ENCODE measurements at regions not wholly inside any gene's neighbourhood (a gene's known extent, or its start where the extent isn't known, plus 50 kb on each side); places are given as distances from the start of the nearest gene placed in this dataset.
A peak's percentile ranks its signal among the peaks of the same experiment; 100 is the strongest.
"Not testable (repeated sequence)": the region's sequence is repeated elsewhere in the genome, so short reads cannot be mapped to it uniquely, and the experiment has no call there.

- H3K9me3 Mint-ChIP-seq; H3K4me3 Mint-ChIP-seq; H3K4me1 Mint-ChIP-seq; H3K27ac Mint-ChIP-seq; H3K27me3 Mint-ChIP-seq (ENCODE audit: low read depth); H3K36me3 Mint-ChIP-seq (ENCODE audit: low read depth): not testable (repeated sequence)
- TF ChIP-seq, protein P1, sequence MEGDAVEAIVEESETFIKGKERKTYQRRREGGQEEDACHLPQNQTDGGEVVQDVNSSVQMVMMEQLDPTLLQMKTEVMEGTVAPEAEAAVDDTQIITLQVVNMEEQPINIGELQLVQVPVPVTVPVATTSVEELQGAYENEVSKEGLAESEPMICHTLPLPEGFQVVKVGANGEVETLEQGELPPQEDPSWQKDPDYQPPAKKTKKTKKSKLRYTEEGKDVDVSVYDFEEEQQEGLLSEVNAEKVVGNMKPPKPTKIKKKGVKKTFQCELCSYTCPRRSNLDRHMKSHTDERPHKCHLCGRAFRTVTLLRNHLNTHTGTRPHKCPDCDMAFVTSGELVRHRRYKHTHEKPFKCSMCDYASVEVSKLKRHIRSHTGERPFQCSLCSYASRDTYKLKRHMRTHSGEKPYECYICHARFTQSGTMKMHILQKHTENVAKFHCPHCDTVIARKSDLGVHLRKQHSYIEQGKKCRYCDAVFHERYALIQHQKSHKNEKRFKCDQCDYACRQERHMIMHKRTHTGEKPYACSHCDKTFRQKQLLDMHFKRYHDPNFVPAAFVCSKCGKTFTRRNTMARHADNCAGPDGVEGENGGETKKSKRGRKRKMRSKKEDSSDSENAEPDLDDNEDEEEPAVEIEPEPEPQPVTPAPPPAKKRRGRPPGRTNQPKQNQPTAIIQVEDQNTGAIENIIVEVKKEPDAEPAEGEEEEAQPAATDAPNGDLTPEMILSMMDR (IDR thresholded peaks at IDR 0.05; ENCODE audit: unreplicated experiment in 3 of 3) = peak in 2 of 3 experiments; percentile 13 to 40
Observed at GRCh38 chr15:30801140-30801895, 102.4 kb upstream of the FAN1 start.

- not testable (repeated sequence) for H3K4me3 Mint-ChIP-seq; H3K36me3 Mint-ChIP-seq (ENCODE audit: low read depth); H3K27me3 Mint-ChIP-seq (ENCODE audit: low read depth); H3K27ac Mint-ChIP-seq; H3K9me3 Mint-ChIP-seq; H3K4me1 Mint-ChIP-seq
Observed at GRCh38 chr15:30802001-30802400, 101.7 kb upstream of the FAN1 start.

DNA sequence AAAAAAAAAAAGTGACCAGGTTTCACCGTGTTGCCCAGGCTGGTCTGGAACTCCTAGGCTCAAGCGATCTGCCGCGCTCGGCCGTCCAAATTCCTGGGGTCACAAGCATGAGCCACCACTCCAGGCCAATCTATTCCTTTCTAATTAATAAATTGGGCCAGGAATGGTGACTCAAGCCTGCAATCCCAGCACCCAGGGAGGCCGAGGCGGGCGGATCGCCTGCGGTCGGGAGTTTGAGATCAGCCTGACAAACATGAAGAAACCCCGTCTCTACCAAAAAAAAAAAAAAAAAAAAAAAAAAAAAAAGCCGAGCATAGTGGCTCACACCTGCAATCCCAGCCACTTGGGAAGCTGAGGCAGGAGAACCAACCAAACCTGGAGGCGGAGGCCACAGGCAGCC lies 100.0 kb upstream of the FAN1 start:
- not testable (repeated sequence) for H3K27ac Mint-ChIP-seq; H3K4me3 Mint-ChIP-seq; H3K4me1 Mint-ChIP-seq; H3K9me3 Mint-ChIP-seq; H3K36me3 Mint-ChIP-seq (ENCODE audit: low read depth); H3K27me3 Mint-ChIP-seq (ENCODE audit: low read depth)

GRCh38 chr15:30816430-30816829 lies 87.3 kb upstream of the FAN1 start:
- H3K4me3 Mint-ChIP-seq = no peak overlapping the region
- TF ChIP-seq, protein P1 (IDR thresholded peaks at IDR 0.05; ENCODE audit: unreplicated experiment in 3 of 3) = no peak
- H3K27ac Mint-ChIP-seq = no peak overlapping the region
- no peaks in the 10 kb centered on the region for H3K9me3 Mint-ChIP-seq
- H3K27me3 Mint-ChIP-seq (ENCODE audit: low read depth) = no peaks in the 10 kb centered on the region
- no peaks in the 10 kb centered on the region for H3K4me1 Mint-ChIP-seq
- no peaks in the 10 kb centered on the region for H3K36me3 Mint-ChIP-seq (ENCODE audit: low read depth)

- not testable (repeated sequence) for H3K9me3 Mint-ChIP-seq; H3K36me3 Mint-ChIP-seq (ENCODE audit: low read depth); H3K27me3 Mint-ChIP-seq (ENCODE audit: low read depth); H3K27ac Mint-ChIP-seq; H3K4me1 Mint-ChIP-seq
- peak overlapping the region in 1 of 3 experiments; percentile 52 for H3K4me3 Mint-ChIP-seq
Observed at GRCh38 chr15:30823068-30823813, 80.5 kb upstream of the FAN1 start.

DNA sequence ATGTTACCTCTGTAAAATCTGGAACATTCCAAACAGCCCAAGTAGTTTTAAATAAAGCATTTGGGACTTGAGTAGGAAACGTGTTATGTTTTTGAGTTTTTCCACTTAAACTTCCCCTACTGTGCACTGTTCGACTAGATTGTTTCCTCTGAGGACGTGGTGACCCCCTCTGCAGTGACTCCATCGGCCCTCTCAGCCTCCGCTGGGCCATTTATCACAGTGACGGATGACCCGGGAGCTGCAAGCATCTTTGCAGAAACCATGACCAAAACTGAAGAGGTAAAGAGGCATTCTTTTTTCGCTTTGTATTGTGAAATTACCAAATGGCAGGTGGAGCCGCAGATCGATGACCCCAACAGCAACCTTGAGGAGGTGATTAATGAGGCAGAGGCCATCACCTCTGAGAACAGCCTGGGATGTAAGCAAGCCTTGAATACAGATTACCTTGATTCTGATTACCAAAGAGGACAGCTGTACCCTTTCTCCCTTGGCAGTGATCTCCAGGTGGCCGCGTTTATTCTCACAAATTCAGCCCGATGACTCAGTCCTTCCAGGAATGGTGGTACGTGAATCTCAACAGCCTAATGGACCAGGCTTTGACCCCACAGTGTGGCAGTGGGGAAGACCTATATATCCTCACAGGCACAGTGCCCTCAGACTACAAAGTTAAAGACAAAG lies 79.1 kb upstream of the FAN1 start:
- no peaks in the 10 kb centered on the region for H3K4me1 Mint-ChIP-seq
- no peaks in the 10 kb centered on the region for H3K9me3 Mint-ChIP-seq
- no peaks in the 10 kb centered on the region for H3K36me3 Mint-ChIP-seq (ENCODE audit: low read depth)
- no peak overlapping the region for H3K4me3 Mint-ChIP-seq
- H3K27ac Mint-ChIP-seq = no peak overlapping the region
- TF ChIP-seq, protein P1 (IDR thresholded peaks at IDR 0.05; ENCODE audit: unreplicated experiment in 3 of 3) = no peak
- no peaks in the 10 kb centered on the region for H3K27me3 Mint-ChIP-seq (ENCODE audit: low read depth)

GRCh38 chr15:30827625-30828303 lies 76.0 kb upstream of the FAN1 start:
- Mint-ChIP-seq H3K27me3 (ENCODE audit: low read depth) (peaks cover 4% of the 10 kb centered on the region), H3K9me3 (no peaks in the 10 kb centered on the region), H3K4me1 (no peaks in the 10 kb centered on the region), H3K36me3 (ENCODE audit: low read depth) (no peaks in the 10 kb centered on the region), H3K4me3 (no peak overlapping the region), H3K27ac (no peak overlapping the region)
- TF ChIP-seq, protein P1 (IDR thresholded peaks at IDR 0.05; ENCODE audit: unreplicated experiment in 3 of 3) = no peak

GRCh38 chr15:30828304-30828639 lies 75.4 kb upstream of the FAN1 start:
- not testable (repeated sequence) for H3K4me3 Mint-ChIP-seq, H3K4me1 Mint-ChIP-seq

More at GRCh38 chr15:30828304-30828639, 75.4 kb upstream of the FAN1 start:
- not testable (repeated sequence) for H3K9me3 Mint-ChIP-seq; H3K27me3 Mint-ChIP-seq (ENCODE audit: low read depth); H3K36me3 Mint-ChIP-seq (ENCODE audit: low read depth); H3K27ac Mint-ChIP-seq
